NCI-H748 (cell line): ENCODE measurements at regions not wholly inside any gene's neighbourhood (a gene's known extent, or its start where the extent isn't known, plus 50 kb on each side); places are given as distances from the start of the nearest gene placed in this dataset.
"Not testable (repeated sequence)": the region's sequence is repeated elsewhere in the genome, so short reads cannot be mapped to it uniquely, and the experiment has no call there.

ENCODE experiments used
- DNase-seq: peaks from one replicate; lab custom pipeline; 2025; ENCODE audit not compliant: unreplicated experiment; lab: John Stamatoyannopoulos, UW

GRCh38 chr7:9031386-9031785 is 598.0 kb downstream of the NXPH1 start:
- no peak for DNase-seq

- no peak for DNase-seq
Measured at GRCh38 chr7:9036080-9036479, 602.7 kb downstream of the NXPH1 start.

- DNase-seq = no peak
Measured at GRCh38 chr7:9071160-9071762, 637.9 kb downstream of the NXPH1 start.

- not testable (repeated sequence) for DNase-seq
Measured at GRCh38 chr7:9075774-9076173, 642.4 kb downstream of the NXPH1 start.

- no peak for DNase-seq
Measured at GRCh38 chr7:9082203-9082602, 648.8 kb downstream of the NXPH1 start.

- DNase-seq = no peak
Measured at GRCh38 chr7:9083837-9084236, 650.4 kb downstream of the NXPH1 start.

- no peak for DNase-seq
Measured at GRCh38 chr7:9091282-9091681, 657.9 kb downstream of the NXPH1 start.

GRCh38 chr7:9097565-9098060 is 664.2 kb downstream of the NXPH1 start:
- DNase-seq = no peak

- no peak for DNase-seq
Measured at GRCh38 chr7:9100289-9100688, 666.9 kb downstream of the NXPH1 start.

- DNase-seq = no peak
Measured at GRCh38 chr7:9102846-9103245, 669.4 kb downstream of the NXPH1 start.

- DNase-seq = no peak
Measured at GRCh38 chr7:9106747-9107146, 673.3 kb downstream of the NXPH1 start.

GRCh38 chr7:9120331-9120730 is 686.9 kb downstream of the NXPH1 start:
- peak; percentile 12 for DNase-seq

- no peak for DNase-seq
Measured at GRCh38 chr7:9124320-9124719, 690.9 kb downstream of the NXPH1 start.

GRCh38 chr7:9125246-9125645 is 691.8 kb downstream of the NXPH1 start:
- no peak for DNase-seq

GRCh38 chr7:9127901-9128300 is 694.5 kb downstream of the NXPH1 start:
- DNase-seq = peak; percentile 34

GRCh38 chr7:9148687-9149086 is 715.3 kb downstream of the NXPH1 start:
- no peak for DNase-seq

- no peak for DNase-seq
Measured at GRCh38 chr7:9149499-9150082, 716.2 kb downstream of the NXPH1 start.

- DNase-seq = not testable (repeated sequence)
Measured at GRCh38 chr7:9163691-9164090, 730.3 kb downstream of the NXPH1 start.

GRCh38 chr7:9175871-9176270 is 742.5 kb downstream of the NXPH1 start:
- DNase-seq = no peak

GRCh38 chr7:9181356-9181755 is 747.9 kb downstream of the NXPH1 start:
- DNase-seq = no peak

- DNase-seq = no peak
Measured at GRCh38 chr7:9186730-9187129, 753.3 kb downstream of the NXPH1 start.

GRCh38 chr7:9189703-9190102 is 756.3 kb downstream of the NXPH1 start:
- DNase-seq = no peak

- DNase-seq = no peak
Measured at GRCh38 chr7:9192969-9193368, 759.6 kb downstream of the NXPH1 start.
